ENCODE measurements at regions not wholly inside any gene's neighbourhood (a gene's known extent, or its start where the extent isn't known, plus 50 kb on each side); places are given as distances from the start of the nearest gene placed in this dataset.

DNA sequence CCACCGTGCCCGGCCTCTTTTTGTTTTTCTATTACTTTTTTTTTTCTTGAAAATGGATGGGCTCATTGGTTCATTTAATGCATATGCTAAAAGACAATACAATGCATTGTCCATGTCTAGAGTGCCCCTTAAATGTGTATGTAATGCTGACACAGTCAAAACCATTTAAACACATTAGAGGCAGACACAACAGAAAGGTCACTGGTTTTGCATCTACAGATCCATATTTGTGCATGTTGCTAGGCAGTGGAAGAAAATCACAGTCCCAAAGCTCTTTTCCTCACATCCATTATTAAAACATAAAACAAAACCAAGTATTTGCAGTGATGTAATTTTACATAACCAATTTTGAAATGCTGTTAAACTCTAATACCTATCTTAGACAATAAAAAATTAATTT is 389.0 kb downstream of the TAF11L14 start:
- TF ChIP-seq YY1 (IDR thresholded peaks at IDR 0.05; ENCODE audit: insufficient read depth, insufficient read length) (no peak), ZNF274 (IDR thresholded peaks at IDR 0.05; ENCODE audit: low read depth, low read length) (no peak), SUZ12 (IDR thresholded peaks at IDR 0.05; ENCODE audit: extremely low read depth, insufficient read depth, insufficient read length) (no peak)

Data from NT2/D1 (cell line).